CD4-positive, alpha-beta T cell (primary cell): ENCODE measurements at regions not wholly inside any gene's neighbourhood (a gene's known extent, or its start where the extent isn't known, plus 50 kb on each side); places are given as distances from the start of the nearest gene placed in this dataset.

Experiments used
- ATAC-seq: fragments of 200-7000 bp; cut with Tn5 transposase; one replicate; pipeline ENCODE4 v1.10.0; 2022; ENCODE audit warnings: mild to moderate bottlenecking; ENCODE audit not compliant: poor library complexity
- CTCF ChIA-PET: fragments of 350-600 bp; sonication (Branson Sonifier 250); formaldehyde crosslinking; loops from one replicate; lab custom pipeline; 2021; ENCODE audit warnings: antibody characterized with exemption, inconsistent platforms; lab: Charles Lee
- POLR2A ChIA-PET: fragments of 350-600 bp; sonication (Branson Sonifier 250); formaldehyde crosslinking; loops from one replicate; lab custom pipeline; 2021; ENCODE audit warnings: antibody characterized with exemption, inconsistent platforms; lab: Charles Lee
- DNase-seq, 14 experiments: peaks; one replicate each; pipeline ENCODE4 v3.0.0-alpha.2; 2013 to 2020; ENCODE audit warnings: mixed read lengths in 2 of 14
- H3K27ac ChIP-seq, 2 donors: one replicate each; pipeline versions ENCODE4 v1.5.1 to v1.7.0; 2013; ENCODE audit warnings: low read length in 2 of 2, low read depth in 1 of 2, mild to moderate bottlenecking in 1 of 2
- H3K27me3 ChIP-seq, 2 experiments: 1 replicate in 1 of 2; 2 replicates in 1 of 2; pipeline versions ENCODE4 v1.6.1 to v1.7.0; 2013; ENCODE audit warnings: low read length in 2 of 2, control low read depth in 1 of 2, mild to moderate bottlenecking in 1 of 2, moderate library complexity in 1 of 2; ENCODE audit not compliant: insufficient read depth in 2 of 2, control insufficient read depth in 1 of 2
- H3K36me3 ChIP-seq: one replicate; pipeline ENCODE4 v1.6.1; 2013; ENCODE audit warnings: low read length, control low read depth; ENCODE audit not compliant: insufficient read depth
- H3K4me1 ChIP-seq: one replicate; pipeline ENCODE4 v1.6.1; 2013; ENCODE audit warnings: low read length, control low read depth; ENCODE audit not compliant: insufficient read depth
- H3K4me3 ChIP-seq: one replicate; pipeline ENCODE4 v1.5.1; 2013; ENCODE audit warnings: mild to moderate bottlenecking, low read length, moderate library complexity
- H3K9me3 ChIP-seq, 2 experiments: 1 replicate in 1 of 2; 2 replicates in 1 of 2; pipeline versions ENCODE4 v1.6.1 to v1.7.0; 2013; ENCODE audit warnings: low read length in 2 of 2, mild to moderate bottlenecking in 2 of 2, control low read depth in 1 of 2, moderate library complexity in 1 of 2; ENCODE audit not compliant: control insufficient read depth in 1 of 2, insufficient read depth in 1 of 2
- H3K27ac Mint-ChIP-seq: one replicate; pipeline ENCODE4 v1.8.0; 2020; ENCODE audit warnings: mixed read lengths
- H3K27me3 Mint-ChIP-seq: one replicate; pipeline ENCODE4 v1.8.0; 2021; ENCODE audit warnings: mixed read lengths
- H3K36me3 Mint-ChIP-seq: one replicate; pipeline ENCODE4 v1.8.0; 2021; ENCODE audit warnings: low read depth, mixed read lengths
- H3K4me1 Mint-ChIP-seq: one replicate; pipeline ENCODE4 v1.8.0; 2021; ENCODE audit warnings: low read depth, mixed read lengths
- H3K4me3 Mint-ChIP-seq: one replicate; pipeline ENCODE4 v1.8.0; 2020; ENCODE audit warnings: mild to moderate bottlenecking, mixed read lengths
- H3K9me3 Mint-ChIP-seq: one replicate; pipeline ENCODE4 v1.8.0; 2020; ENCODE audit warnings: mixed read lengths
- intact Hi-C, 2 experiments: fragments of 100-400 bp; cut with DNase I in 1 of 2; cut with micrococcal nuclease in 1 of 2; formaldehyde crosslinking; loops; one replicate each; pipeline versions ENCODE4 v1.15.1 to v1.9.0; 2023 to 2025; cut with DNase I, micrococcal nuclease
- TF ChIP-seq, protein P1 (sequence below): fragments of 200-600 bp; IDR thresholded peaks from one replicate; pipeline ENCODE4 v1.8.0; 2022; ENCODE audit warnings: antibody characterized with exemption, mild to moderate bottlenecking

DNA sequence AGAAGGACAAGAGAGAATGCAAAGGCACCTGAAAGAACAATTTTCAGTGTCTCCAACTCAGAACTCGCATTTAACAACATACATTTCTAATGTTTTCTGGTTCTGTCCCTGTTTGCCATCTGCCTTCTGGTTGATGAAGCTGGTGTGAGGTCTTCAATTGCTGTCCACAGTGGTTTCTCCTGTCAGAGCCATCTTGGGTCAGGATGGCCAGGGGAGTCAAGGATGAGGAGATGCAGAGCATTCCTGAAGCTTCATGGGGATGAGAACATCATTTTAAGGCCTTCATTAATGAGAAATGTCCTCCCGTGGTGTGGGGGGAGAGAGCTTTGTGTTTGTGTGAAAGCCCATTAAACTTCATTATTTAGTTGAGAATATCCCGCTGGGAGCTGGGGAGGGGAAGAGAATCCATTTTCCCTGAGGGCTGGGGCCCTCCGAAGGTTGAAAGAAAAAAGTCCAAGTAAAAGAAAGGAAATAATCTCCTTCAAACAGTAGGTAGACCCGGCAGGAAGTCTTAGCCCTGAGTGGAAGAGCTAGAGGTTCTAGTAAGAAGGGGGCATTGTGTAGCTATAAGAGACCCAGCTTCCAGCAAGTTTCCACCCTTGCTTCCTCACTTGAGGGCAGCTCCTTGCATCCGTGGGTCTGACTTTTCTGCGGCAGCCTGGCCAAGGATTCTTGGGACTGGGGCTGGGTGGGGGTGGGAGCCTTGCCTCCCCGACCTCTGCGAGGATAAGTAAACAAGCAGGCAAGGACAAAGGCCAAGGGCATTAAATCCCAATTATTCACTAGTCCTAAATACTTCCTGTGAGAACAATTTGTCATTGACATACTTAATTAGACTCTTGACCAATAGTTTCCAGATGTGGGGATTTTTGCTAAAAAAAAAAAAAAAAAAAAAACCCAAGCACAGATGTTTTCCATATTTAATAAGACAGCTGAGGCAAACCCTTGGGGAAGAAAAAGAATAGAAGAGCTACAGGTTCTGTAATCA is 119.2 kb downstream of the MSX2 start:
- Mint-ChIP-seq H3K4me3 (no peak overlapping the region), H3K4me1 (no peaks in the 10 kb centered on the region), H3K27me3 (peaks cover 23% of the 10 kb centered on the region), H3K9me3 (no peaks in the 10 kb centered on the region), H3K27ac (no peak overlapping the region), H3K36me3 (no peaks in the 10 kb centered on the region)
- Histone ChIP-seq H3K27me3 (peaks cover 0 to 6% of the 10 kb centered on the region in 2 experiments), H3K27ac (no peak overlapping the region), H3K4me1 (no peaks in the 10 kb centered on the region), H3K36me3 (no peaks in the 10 kb centered on the region), H3K9me3 (peaks cover 0 to 9% of the 10 kb centered on the region in 2 experiments), H3K4me3 (no peak overlapping the region)
- ChIA-PET POLR2A (no interaction called here), CTCF (no interaction called here)
- no peak for ATAC-seq
- TF ChIP-seq, protein P1, sequence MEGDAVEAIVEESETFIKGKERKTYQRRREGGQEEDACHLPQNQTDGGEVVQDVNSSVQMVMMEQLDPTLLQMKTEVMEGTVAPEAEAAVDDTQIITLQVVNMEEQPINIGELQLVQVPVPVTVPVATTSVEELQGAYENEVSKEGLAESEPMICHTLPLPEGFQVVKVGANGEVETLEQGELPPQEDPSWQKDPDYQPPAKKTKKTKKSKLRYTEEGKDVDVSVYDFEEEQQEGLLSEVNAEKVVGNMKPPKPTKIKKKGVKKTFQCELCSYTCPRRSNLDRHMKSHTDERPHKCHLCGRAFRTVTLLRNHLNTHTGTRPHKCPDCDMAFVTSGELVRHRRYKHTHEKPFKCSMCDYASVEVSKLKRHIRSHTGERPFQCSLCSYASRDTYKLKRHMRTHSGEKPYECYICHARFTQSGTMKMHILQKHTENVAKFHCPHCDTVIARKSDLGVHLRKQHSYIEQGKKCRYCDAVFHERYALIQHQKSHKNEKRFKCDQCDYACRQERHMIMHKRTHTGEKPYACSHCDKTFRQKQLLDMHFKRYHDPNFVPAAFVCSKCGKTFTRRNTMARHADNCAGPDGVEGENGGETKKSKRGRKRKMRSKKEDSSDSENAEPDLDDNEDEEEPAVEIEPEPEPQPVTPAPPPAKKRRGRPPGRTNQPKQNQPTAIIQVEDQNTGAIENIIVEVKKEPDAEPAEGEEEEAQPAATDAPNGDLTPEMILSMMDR, result no peak
- DNase-seq, result no peak
- intact Hi-C loops, result no loop called here

DNA sequence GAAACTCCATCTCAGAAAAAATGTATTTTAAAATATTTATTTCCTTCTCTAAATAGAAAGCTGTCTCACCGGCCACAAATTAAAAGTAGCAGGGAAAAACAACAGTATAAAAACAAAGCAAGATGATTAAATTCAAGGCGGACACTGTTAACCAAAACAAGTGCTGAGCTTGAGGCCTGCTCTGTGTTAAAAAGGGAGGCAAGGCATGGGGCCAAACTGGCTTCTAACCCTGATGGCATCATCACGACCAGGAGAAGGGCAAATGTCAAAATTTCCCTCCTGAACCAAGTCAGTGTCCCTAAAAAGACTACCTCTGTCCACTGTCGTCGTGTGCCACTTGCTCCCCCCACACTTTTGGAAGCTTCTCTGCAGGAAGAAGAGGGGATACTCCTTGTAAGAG is 116.1 kb downstream of the MSX2 start:
- no peaks in the 10 kb centered on the region for H3K9me3 Mint-ChIP-seq
- no peaks in the 10 kb centered on the region for H3K36me3 ChIP-seq
- ATAC-seq, result no peak
- H3K4me1 ChIP-seq, result no peaks in the 10 kb centered on the region
- TF ChIP-seq, protein P1, result no peak
- H3K27me3 ChIP-seq, result peaks cover 11 to 12% of the 10 kb centered on the region in 2 experiments
- H3K4me1 Mint-ChIP-seq, result no peaks in the 10 kb centered on the region
- peaks cover 0 to 8% of the 10 kb centered on the region in 2 experiments for H3K9me3 ChIP-seq
- ChIA-PET POLR2A (no interaction called here), CTCF (no interaction called here)
- no peak overlapping the region for H3K4me3 ChIP-seq
- H3K4me3 Mint-ChIP-seq, result no peak overlapping the region
- peaks cover 36% of the 10 kb centered on the region for H3K27me3 Mint-ChIP-seq
- no peak for DNase-seq
- H3K27ac Mint-ChIP-seq, result no peak overlapping the region
- H3K36me3 Mint-ChIP-seq, result no peaks in the 10 kb centered on the region
- H3K27ac ChIP-seq, result no peak overlapping the region
- intact Hi-C loops, result no loop called here

DNA sequence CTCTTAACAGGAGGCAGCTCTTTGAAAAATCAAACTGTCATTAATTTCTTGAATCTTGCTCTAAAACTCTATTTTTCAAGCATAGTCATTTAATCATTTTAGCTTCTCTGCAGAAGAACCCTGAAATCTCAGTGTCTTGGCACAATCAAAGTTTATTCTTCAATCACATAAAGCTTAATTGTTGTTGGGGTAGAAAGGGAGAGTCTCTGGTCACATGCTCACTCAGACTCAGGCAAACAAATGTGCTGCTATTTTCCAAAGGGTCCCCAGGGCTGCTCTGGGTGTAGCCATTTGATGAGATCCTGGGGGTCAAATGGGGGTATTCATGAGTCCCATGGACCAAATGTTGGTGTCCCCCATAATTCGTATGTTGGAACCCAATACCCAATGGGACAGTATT is 114.8 kb downstream of the MSX2 start:
- H3K9me3 ChIP-seq, result no peaks in the 10 kb centered on the region
- no peak overlapping the region for H3K4me3 Mint-ChIP-seq
- no peak overlapping the region for H3K27ac Mint-ChIP-seq
- no peak for ATAC-seq
- peaks cover 48% of the 10 kb centered on the region for H3K27me3 Mint-ChIP-seq
- no peaks in the 10 kb centered on the region for H3K36me3 ChIP-seq
- H3K4me1 Mint-ChIP-seq, result no peaks in the 10 kb centered on the region
- no peak overlapping the region for H3K4me3 ChIP-seq
- H3K9me3 Mint-ChIP-seq, result no peaks in the 10 kb centered on the region
- no peaks in the 10 kb centered on the region for H3K36me3 Mint-ChIP-seq
- H3K27me3 ChIP-seq, result peaks cover 11 to 12% of the 10 kb centered on the region in 2 experiments
- H3K27ac ChIP-seq, result no peak overlapping the region
- no peak for DNase-seq
- TF ChIP-seq, protein P1, result no peak
- H3K4me1 ChIP-seq, result no peaks in the 10 kb centered on the region
- POLR2A ChIA-PET, result no interaction called here
- CTCF ChIA-PET, result no interaction called here
- intact Hi-C loops, result no loop called here
